Thyroid gland (tissue), 4 donors: ENCODE measurements at regions not wholly inside any gene's neighbourhood (a gene's known extent, or its start where the extent isn't known, plus 50 kb on each side); places are given as distances from the start of the nearest gene placed in this dataset.

Source experiments
- CTCF ChIP-seq, 6 experiments: fragments of 200-600 bp in 3 of 6; fragments of 450-650 bp in 3 of 6; sonication (generic) in 3 of 6; IDR thresholded peaks; one replicate each; pipeline ENCODE4 v1.5.1; 2016 to 2019; ENCODE audit warnings: antibody characterized with exemption in 6 of 6, mild to moderate bottlenecking in 2 of 6, inconsistent platforms in 1 of 6, moderate library complexity in 1 of 6
- POLR2A ChIP-seq, 2 donors: fragments of 450-650 bp; IDR thresholded peaks; one replicate each; pipeline ENCODE4 v1.6.1; 2017; ENCODE audit warnings: antibody characterized with exemption in 2 of 2, mild to moderate bottlenecking in 2 of 2, moderate library complexity in 1 of 2

- TF ChIP-seq POLR2A (IDR thresholded peaks at IDR 0.05) (no peak), CTCF (IDR thresholded peaks at IDR 0.05) (no peak)
Measured at GRCh38 chr6:15950962-15951569, 177.8 kb upstream of the MYLIP start.
